GM21723 (cell line): ENCODE measurements at regions not wholly inside any gene's neighbourhood (a gene's known extent, or its start where the extent isn't known, plus 50 kb on each side); places are given as distances from the start of the nearest gene placed in this dataset.
"Not testable (repeated sequence)": the region's sequence is repeated elsewhere in the genome, so short reads cannot be mapped to it uniquely, and the experiment has no call there.

Experiments
- ATAC-seq: cut with Tn5 transposase; IDR thresholded peaks from one replicate; pipeline ENCODE4 v1.9.1; 2021; ENCODE audit warnings: mild to moderate bottlenecking, moderate library complexity; ENCODE audit not compliant: unreplicated experiment

- ATAC-seq: no peak
Observed at GRCh38 chr10:85284778-85285770, 956.7 kb downstream of the CCSER2 start.

- ATAC-seq: no peak
Observed at GRCh38 chr10:85293483-85293882, 965.1 kb downstream of the CCSER2 start.

- no peak for ATAC-seq
Observed at GRCh38 chr10:85311613-85312337, 983.4 kb downstream of the CCSER2 start.

DNA sequence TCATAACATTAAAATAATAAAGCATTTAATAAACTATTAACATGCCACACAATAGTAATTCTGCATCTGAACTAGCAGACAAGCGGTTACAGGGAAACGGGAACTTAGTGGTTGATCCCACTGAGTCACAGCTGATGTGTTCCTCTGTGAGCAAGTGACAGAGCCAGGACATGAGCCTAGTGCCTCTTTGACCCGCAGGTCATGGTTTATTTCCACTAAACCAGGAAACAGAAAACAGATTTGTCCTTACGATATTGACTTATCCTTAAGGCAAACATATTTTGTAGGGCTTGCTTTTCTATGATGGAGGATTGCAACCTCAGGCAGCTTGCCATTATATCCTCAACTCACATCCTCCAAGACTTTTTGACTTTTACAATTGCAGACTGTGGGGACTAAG, 987.3 kb downstream of the CCSER2 start:
- ATAC-seq: no peak

DNA sequence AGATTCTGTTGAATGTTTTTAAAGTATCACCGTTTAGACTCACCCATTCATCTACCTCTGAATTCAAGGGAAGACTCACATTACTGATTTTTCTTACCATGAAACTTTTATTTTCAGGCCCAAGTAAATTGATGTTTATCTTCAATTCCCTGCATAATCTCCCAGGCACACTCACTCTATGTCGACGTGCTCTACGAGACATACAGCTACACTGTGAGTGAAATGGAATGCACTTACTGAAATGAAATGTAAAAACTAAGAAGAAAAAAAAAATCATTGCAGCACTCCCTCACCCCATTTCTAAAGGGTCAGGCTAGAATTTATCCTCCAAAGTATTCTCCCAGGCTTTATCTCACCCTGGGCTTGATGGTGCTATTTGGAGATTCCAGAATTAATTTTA, 987.9 kb downstream of the CCSER2 start:
- no peak for ATAC-seq

- ATAC-seq: no peak
Observed at GRCh38 chr10:85317827-85318226, 989.4 kb downstream of the CCSER2 start.

DNA sequence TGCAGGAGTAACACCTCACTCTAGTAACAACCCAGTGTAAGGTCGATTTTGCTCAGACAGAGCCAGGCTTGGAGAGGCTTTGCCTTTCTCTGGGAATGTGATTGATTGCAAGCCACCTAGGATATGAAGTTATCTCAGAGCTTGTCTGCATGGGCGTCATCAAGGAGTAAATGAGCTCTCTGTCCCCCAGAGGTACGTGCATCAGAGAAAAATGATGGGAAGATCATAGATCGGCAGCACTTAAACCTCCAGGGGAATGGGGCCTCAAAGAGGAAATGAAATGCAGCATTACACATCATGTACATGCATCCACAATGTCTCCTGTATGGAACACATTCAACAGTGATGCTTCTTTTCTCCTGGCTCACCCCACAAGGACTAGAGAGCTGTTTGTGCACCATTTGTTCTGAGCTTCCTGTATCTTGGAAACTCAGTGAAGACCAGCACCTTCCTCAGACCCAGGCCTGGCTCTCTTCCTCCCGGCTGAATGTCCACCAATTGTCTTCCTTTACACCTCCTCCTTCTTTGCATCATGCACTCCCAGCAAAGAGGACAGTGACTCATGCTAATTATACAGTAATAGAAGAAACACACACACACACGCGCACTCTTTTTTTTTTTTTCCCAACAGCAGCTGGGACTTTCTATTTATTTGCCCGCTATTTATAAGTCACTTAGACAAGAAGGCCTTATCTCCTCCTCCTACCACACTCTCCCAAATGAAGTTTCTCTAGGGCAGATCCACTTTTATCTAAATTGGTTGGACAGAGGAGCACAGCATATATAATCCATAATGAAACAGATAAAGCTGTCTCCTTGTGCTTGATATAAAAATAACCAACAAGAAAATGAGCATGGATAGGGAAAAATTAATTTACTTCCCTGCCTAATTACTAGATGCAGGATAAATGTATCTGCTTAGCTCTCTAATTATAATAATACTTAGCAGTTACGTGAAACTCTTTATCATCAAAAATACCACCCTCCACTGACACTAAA, 990.7 kb downstream of the CCSER2 start:
- no peak for ATAC-seq

GRCh38 chr10:85319826-85320225, 991.4 kb downstream of the CCSER2 start:
- ATAC-seq: no peak

DNA sequence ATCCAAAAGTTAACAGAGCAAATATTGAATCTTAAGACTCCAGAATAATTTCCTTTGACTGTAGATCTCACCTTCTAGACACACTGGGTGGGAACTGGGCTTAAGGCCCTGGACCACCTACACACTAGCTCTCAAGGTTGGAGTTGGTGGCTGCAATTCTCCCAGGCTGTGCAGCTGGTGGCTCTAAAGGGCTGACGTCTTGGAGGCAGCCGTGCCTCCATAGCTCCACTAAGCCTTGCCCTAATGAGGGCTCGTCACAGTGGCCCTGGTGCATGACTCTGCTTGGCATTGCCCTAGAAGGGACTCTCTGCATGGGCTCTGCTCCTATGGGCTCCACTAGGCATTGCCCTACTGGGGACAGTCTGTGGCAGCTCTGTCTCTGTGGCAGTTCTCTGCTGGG, 1005.2 kb downstream of the CCSER2 start:
- no peak for ATAC-seq

DNA sequence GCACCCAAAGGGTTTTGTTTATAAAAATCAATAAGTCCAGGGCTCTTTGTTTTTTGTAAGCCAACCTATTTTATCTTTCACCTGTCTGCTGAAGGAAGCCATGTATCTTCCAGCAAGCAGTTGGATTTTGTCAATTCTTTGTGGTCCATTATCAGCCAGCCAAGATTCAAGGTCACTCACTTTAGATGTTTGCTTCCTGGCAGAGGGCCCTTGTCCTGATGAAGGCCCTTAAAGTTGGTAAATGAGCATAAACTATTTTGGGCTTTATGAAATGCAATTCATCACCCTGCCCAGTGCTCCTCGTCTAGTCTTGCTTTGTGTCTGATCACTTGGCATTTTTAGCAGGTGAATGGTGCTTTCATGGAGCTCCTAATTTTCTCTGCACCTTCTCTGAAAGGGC, 1004.2 kb downstream of the GRID1 start:
- ATAC-seq: no peak

- ATAC-seq: no peak
Observed at GRCh38 chr10:85377029-85377806, 989.4 kb downstream of the GRID1 start.

- ATAC-seq: no peak
Observed at GRCh38 chr10:85379338-85379737, 987.3 kb downstream of the GRID1 start.

- no peak for ATAC-seq
Observed at GRCh38 chr10:85400981-85401695, 965.5 kb downstream of the GRID1 start.

DNA sequence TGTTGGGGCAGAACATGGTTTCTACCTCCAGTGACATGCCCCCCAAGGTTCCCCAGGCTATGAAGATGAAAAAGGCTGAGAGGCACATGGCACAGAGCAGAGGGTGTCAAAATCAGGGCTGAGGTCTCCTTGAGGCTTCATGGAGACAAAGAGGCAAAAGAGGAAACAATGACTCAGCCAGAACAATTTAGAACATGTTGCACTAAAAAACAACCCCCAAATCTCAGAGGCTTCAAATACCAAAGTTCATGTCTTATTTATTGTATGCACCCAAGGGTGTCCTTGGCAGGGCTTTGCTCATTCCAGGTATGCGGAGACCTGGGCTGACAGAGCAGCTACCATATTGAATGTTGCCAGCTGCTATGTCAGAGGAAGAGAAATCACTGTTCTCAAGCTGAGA, 964.1 kb downstream of the GRID1 start:
- ATAC-seq: no peak

- ATAC-seq: no peak
Observed at GRCh38 chr10:85407088-85407487, 959.5 kb downstream of the GRID1 start.

DNA sequence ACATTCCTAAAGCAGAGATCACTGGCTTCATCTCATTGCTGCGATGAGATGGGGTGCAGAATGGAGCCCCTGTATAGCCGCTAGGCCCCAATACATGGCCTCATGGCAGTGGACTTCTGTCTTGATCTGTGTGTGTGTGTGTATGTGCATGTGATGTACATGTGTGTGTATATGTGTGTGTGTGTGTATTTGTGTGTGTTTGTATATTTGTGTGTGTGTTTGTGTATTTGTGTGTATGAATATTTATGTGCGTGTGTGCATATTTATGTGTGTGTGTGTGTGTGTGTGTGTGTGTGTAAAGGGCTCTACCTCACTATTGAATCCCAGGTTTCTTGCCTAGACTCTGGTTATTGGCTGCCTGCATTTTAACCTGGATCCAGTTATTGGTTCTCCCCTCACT, 958.2 kb downstream of the GRID1 start:
- no peak for ATAC-seq

GRCh38 chr10:85410586-85410985, 956.0 kb downstream of the GRID1 start:
- ATAC-seq: not testable (repeated sequence)

DNA sequence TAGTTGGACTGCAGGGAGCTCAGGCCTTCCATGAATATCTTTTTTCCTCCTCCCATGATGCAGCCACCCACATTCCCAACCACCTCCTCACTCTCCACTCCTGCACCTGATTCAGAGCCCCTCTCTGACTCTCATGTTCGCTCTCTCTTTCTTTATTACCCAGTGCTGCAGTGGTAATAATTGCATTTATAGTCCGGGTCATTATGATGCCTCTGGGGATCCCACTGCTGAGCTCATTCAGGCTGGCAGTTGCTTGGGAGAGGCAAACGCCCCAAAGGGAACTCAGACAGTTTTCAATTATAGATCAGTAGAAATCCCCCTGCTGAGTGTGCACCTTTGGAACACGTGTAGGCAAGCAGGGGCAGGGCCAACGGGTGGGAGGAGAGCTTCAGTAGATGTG, 953.0 kb downstream of the GRID1 start:
- ATAC-seq: no peak

GRCh38 chr10:85420501-85421191, 945.9 kb downstream of the GRID1 start:
- ATAC-seq: no peak
